ENCODE measurements at regions not wholly inside any gene's neighbourhood (a gene's known extent, or its start where the extent isn't known, plus 50 kb on each side); places are given as distances from the start of the nearest gene placed in this dataset.

DNA sequence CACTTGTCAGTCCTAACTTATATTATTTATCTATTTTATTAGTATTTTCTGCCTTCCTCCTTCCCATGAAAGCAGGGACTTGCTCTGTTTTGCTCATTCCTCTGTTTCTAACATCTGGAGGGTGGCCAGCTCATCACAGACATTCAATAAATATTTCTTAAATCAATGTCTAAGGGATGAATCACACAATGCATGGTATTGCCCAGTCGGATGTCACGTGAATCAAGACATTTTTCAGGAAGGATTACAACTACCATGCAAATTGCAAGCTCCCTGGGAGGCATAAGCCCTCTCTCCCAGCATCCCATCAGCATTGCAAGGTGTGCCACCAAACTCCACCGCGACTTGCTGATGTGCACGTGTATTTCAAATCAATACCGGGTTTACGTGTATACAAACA is 146.6 kb upstream of the RNF32 start:
- no peaks in the 10 kb centered on the region for H3K36me3 ChIP-seq (replicated peaks in 1 of 2; ENCODE audit: control insufficient read depth in 2 of 2, insufficient read depth in 2 of 2, low read length in 2 of 2)
- H2BK120ac ChIP-seq (ENCODE audit: low read depth, low read length), result no peak overlapping the region
- H3K14ac ChIP-seq (ENCODE audit: low read length), result no peak overlapping the region
- H3K79me1 ChIP-seq (ENCODE audit: low read depth, low read length), result no peaks in the 10 kb centered on the region
- no peak overlapping the region for H3K4me3 ChIP-seq (ENCODE audit: low read length in 2 of 2)
- H3K23ac ChIP-seq (ENCODE audit: low read depth, low read length, poor library complexity), result no peak overlapping the region
- WGBS, 2 donors (ENCODE audit: extremely low coverage in 2 of 2, insufficient read length in 2 of 2, insufficient replicate concordance in 1 of 2), result no CpG with 5 or more reads among the region's 7 CpGs
- H4K91ac ChIP-seq (ENCODE audit: low read depth, low read length, poor library complexity), result no peak overlapping the region
- H3K18ac ChIP-seq (ENCODE audit: low read length), result no peak overlapping the region
- no peak overlapping the region for H2BK5ac ChIP-seq (ENCODE audit: low read length)
- H3K9ac ChIP-seq (ENCODE audit: low read depth, low read length, poor library complexity), result no peak overlapping the region
- H3K9me3 ChIP-seq (replicated peaks in 1 of 2; ENCODE audit: control insufficient read depth in 2 of 2, insufficient read depth in 1 of 2, low read depth in 1 of 2, low read length in 2 of 2), result peaks cover 0 to 4% of the 10 kb centered on the region in 2 donors
- H3K4ac ChIP-seq (ENCODE audit: low read length), result no peak overlapping the region
- no peak overlapping the region for H2AK5ac ChIP-seq (ENCODE audit: low read depth, low read length)
- no peak overlapping the region for H2BK12ac ChIP-seq (ENCODE audit: low read length)
- peaks cover 0 to 1% of the 10 kb centered on the region in 2 donors for H3K4me1 ChIP-seq (ENCODE audit: control insufficient read depth in 2 of 2, insufficient read depth in 1 of 2, low read depth in 1 of 2, low read length in 2 of 2)
- H2AFZ ChIP-seq (ENCODE audit: low read length), result no peak overlapping the region
- no peak overlapping the region for H2BK15ac ChIP-seq (ENCODE audit: low read length)
- no peak for DNase-seq (ENCODE audit: low spot score)
- H3K27me3 ChIP-seq (ENCODE audit: control insufficient read depth in 3 of 3, insufficient read depth in 3 of 3, low read depth in 1 of 3, low read length in 3 of 3), result peaks cover 0 to 2% (median 0%) of the 10 kb centered on the region in 3 experiments
- no peak overlapping the region for H3K4me2 ChIP-seq (ENCODE audit: insufficient read depth, low read length, poor library complexity, severe bottlenecking)
- no peak overlapping the region for H3K27ac ChIP-seq (replicated peaks; ENCODE audit: low read length)
- no peak overlapping the region for H4K8ac ChIP-seq (ENCODE audit: low read depth, low read length)

DNA sequence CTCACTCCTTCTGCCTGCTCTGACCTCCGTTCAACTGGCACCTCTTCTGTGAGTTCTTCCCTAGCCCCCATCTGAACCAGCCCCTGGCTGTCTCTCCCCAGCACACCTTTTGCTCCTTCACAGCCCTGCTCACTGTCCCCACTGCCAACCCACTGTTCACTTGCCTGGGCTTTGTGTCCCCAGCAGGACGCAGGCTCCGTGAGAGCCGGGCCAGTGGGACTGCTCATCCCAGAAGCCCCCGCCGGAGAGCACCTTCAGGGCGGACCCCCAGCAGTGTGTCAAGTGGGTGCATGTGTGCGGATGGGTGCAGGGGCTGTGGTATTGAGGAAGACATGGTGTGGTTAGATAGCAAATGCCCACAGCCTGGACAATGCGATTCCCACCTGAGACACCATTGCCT is 148.4 kb upstream of the RNF32 start:
- no peaks in the 10 kb centered on the region for H3K79me1 ChIP-seq (ENCODE audit: low read depth, low read length)
- H3K14ac ChIP-seq (ENCODE audit: low read length), result peak overlapping the region; percentile 14
- no peak overlapping the region for H2AFZ ChIP-seq (ENCODE audit: low read length)
- peak overlapping the region; percentile 26 for H3K23ac ChIP-seq (ENCODE audit: low read depth, low read length, poor library complexity)
- H2BK5ac ChIP-seq (ENCODE audit: low read length), result no peak overlapping the region
- H3K27me3 ChIP-seq (ENCODE audit: control insufficient read depth in 3 of 3, insufficient read depth in 3 of 3, low read depth in 1 of 3, low read length in 3 of 3), result no peaks in the 10 kb centered on the region
- no peak overlapping the region for H4K91ac ChIP-seq (ENCODE audit: low read depth, low read length, poor library complexity)
- no peak for DNase-seq (ENCODE audit: low spot score)
- no peak overlapping the region for H3K4me3 ChIP-seq (ENCODE audit: low read length in 2 of 2)
- no peak overlapping the region for H4K8ac ChIP-seq (ENCODE audit: low read depth, low read length)
- H3K9ac ChIP-seq (ENCODE audit: low read depth, low read length, poor library complexity), result peak overlapping the region; percentile 24
- H3K9me3 ChIP-seq (replicated peaks in 1 of 2; ENCODE audit: control insufficient read depth in 2 of 2, insufficient read depth in 1 of 2, low read depth in 1 of 2, low read length in 2 of 2), result no peaks in the 10 kb centered on the region
- H3K4me2 ChIP-seq (ENCODE audit: insufficient read depth, low read length, poor library complexity, severe bottlenecking), result no peak overlapping the region
- H2BK120ac ChIP-seq (ENCODE audit: low read depth, low read length), result no peak overlapping the region
- H3K18ac ChIP-seq (ENCODE audit: low read length), result peak overlapping the region; percentile 49
- H3K36me3 ChIP-seq (replicated peaks in 1 of 2; ENCODE audit: control insufficient read depth in 2 of 2, insufficient read depth in 2 of 2, low read length in 2 of 2), result no peaks in the 10 kb centered on the region
- WGBS, 2 donors (ENCODE audit: extremely low coverage in 2 of 2, insufficient read length in 2 of 2, insufficient replicate concordance in 1 of 2), result no CpG with 5 or more reads among the region's 9 CpGs
- H2BK12ac ChIP-seq (ENCODE audit: low read length), result no peak overlapping the region
- H3K4me1 ChIP-seq (ENCODE audit: control insufficient read depth in 2 of 2, insufficient read depth in 1 of 2, low read depth in 1 of 2, low read length in 2 of 2), result no peaks in the 10 kb centered on the region
- H3K27ac ChIP-seq (replicated peaks; ENCODE audit: low read length), result no peak overlapping the region
- no peak overlapping the region for H3K4ac ChIP-seq (ENCODE audit: low read length)
- peak overlapping the region; percentile 4 for H2AK5ac ChIP-seq (ENCODE audit: low read depth, low read length)
- H2BK15ac ChIP-seq (ENCODE audit: low read length), result no peak overlapping the region

DNA sequence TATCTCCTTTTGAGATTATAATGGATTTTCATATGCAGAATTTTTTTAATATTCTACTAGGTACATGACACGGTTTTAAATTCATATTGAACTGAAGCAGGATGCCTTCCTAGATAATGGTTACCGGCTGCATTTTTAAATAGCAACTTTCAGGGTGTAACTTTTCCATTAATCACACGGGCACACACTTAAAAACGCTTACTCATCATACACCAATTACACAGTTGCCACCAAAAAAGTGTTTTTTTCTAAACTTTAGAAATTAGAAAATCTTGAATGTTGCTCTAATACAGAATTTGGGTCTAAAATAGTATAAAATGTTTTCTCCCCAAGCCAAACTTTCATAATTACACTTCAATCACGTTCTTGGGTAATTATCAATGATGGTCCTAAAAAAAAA is 149.1 kb upstream of the RNF32 start:
- Histone ChIP-seq H2AFZ (ENCODE audit: low read length) (no peak overlapping the region), H3K9me3 (replicated peaks in 1 of 2; ENCODE audit: control insufficient read depth in 2 of 2, insufficient read depth in 1 of 2, low read depth in 1 of 2, low read length in 2 of 2) (no peaks in the 10 kb centered on the region), H2AK5ac (ENCODE audit: low read depth, low read length) (no peak overlapping the region), H2BK5ac (ENCODE audit: low read length) (no peak overlapping the region), H3K14ac (ENCODE audit: low read length) (no peak overlapping the region), H4K8ac (ENCODE audit: low read depth, low read length) (no peak overlapping the region), H2BK120ac (ENCODE audit: low read depth, low read length) (no peak overlapping the region), H3K18ac (ENCODE audit: low read length) (no peak overlapping the region), H3K27me3 (ENCODE audit: control insufficient read depth in 3 of 3, insufficient read depth in 3 of 3, low read depth in 1 of 3, low read length in 3 of 3) (no peaks in the 10 kb centered on the region), H3K4me1 (ENCODE audit: control insufficient read depth in 2 of 2, insufficient read depth in 1 of 2, low read depth in 1 of 2, low read length in 2 of 2) (no peaks in the 10 kb centered on the region), H3K4ac (ENCODE audit: low read length) (no peak overlapping the region), H3K79me1 (ENCODE audit: low read depth, low read length) (no peaks in the 10 kb centered on the region), H2BK12ac (ENCODE audit: low read length) (no peak overlapping the region), H3K36me3 (replicated peaks in 1 of 2; ENCODE audit: control insufficient read depth in 2 of 2, insufficient read depth in 2 of 2, low read length in 2 of 2) (no peaks in the 10 kb centered on the region), H3K23ac (ENCODE audit: low read depth, low read length, poor library complexity) (no peak overlapping the region), H2BK15ac (ENCODE audit: low read length) (no peak overlapping the region), H3K27ac (replicated peaks; ENCODE audit: low read length) (no peak overlapping the region), H3K4me2 (ENCODE audit: insufficient read depth, low read length, poor library complexity, severe bottlenecking) (no peak overlapping the region), H4K91ac (ENCODE audit: low read depth, low read length, poor library complexity) (no peak overlapping the region), H3K9ac (ENCODE audit: low read depth, low read length, poor library complexity) (no peak overlapping the region), H3K4me3 (ENCODE audit: low read length in 2 of 2) (no peak overlapping the region)
- no CpG with 5 or more reads among the region's 5 CpGs for WGBS, 2 donors (ENCODE audit: extremely low coverage in 2 of 2, insufficient read length in 2 of 2, insufficient replicate concordance in 1 of 2)
- no peak for DNase-seq (ENCODE audit: low spot score)

DNA sequence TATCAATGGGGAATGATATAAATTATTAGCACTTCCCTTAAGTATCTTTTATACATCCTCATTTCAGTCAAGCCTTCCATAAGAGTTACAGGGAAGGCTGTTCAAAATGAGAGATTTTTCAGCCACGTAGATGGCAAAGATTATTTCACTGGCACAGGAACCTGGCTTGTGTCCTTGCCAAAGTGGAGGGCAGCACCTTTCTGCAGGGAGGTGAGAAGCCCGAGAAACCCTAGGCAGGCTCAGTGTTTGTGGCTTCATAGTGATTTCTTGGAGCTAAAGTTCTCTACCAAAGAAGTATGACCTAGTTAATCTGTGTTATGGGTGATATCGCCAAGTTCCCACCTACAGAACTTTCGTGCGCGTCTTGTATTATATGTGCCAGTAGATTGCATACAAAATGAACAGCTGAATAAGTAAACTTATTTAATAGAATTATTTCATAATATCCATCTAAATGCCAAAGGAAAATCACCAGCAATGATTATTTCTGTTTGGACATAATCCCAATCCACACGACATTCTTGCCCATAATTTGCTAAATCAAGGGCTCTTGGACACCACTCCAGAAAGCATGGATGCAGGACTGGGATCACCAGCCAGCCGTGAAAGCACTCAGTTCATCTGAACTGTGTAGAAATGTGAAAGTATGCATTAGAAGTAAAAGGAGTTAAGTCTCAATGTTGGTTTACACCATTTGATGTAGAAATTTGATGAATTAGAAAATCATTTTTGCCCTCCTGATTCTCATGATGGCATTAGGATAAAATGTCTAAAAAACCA is 150.4 kb upstream of the RNF32 start:
- H2BK5ac ChIP-seq (ENCODE audit: low read length), result no peak overlapping the region
- no peak overlapping the region for H3K23ac ChIP-seq (ENCODE audit: low read depth, low read length, poor library complexity)
- no CpG with 5 or more reads among the region's 8 CpGs for WGBS, 2 donors (ENCODE audit: extremely low coverage in 2 of 2, insufficient read length in 2 of 2, insufficient replicate concordance in 1 of 2)
- no peaks in the 10 kb centered on the region for H3K4me1 ChIP-seq (ENCODE audit: control insufficient read depth in 2 of 2, insufficient read depth in 1 of 2, low read depth in 1 of 2, low read length in 2 of 2)
- no peak overlapping the region for H2BK15ac ChIP-seq (ENCODE audit: low read length)
- H4K8ac ChIP-seq (ENCODE audit: low read depth, low read length), result no peak overlapping the region
- H2BK12ac ChIP-seq (ENCODE audit: low read length), result no peak overlapping the region
- H3K27me3 ChIP-seq (ENCODE audit: control insufficient read depth in 3 of 3, insufficient read depth in 3 of 3, low read depth in 1 of 3, low read length in 3 of 3), result no peaks in the 10 kb centered on the region
- no peak overlapping the region for H4K91ac ChIP-seq (ENCODE audit: low read depth, low read length, poor library complexity)
- no peak overlapping the region for H3K4me2 ChIP-seq (ENCODE audit: insufficient read depth, low read length, poor library complexity, severe bottlenecking)
- no peaks in the 10 kb centered on the region for H3K36me3 ChIP-seq (replicated peaks in 1 of 2; ENCODE audit: control insufficient read depth in 2 of 2, insufficient read depth in 2 of 2, low read length in 2 of 2)
- H3K9ac ChIP-seq (ENCODE audit: low read depth, low read length, poor library complexity), result no peak overlapping the region
- H2BK120ac ChIP-seq (ENCODE audit: low read depth, low read length), result no peak overlapping the region
- H3K79me1 ChIP-seq (ENCODE audit: low read depth, low read length), result no peaks in the 10 kb centered on the region
- H2AK5ac ChIP-seq (ENCODE audit: low read depth, low read length), result no peak overlapping the region
- no peak overlapping the region for H2AFZ ChIP-seq (ENCODE audit: low read length)
- DNase-seq (ENCODE audit: low spot score), result no peak
- H3K9me3 ChIP-seq (replicated peaks in 1 of 2; ENCODE audit: control insufficient read depth in 2 of 2, insufficient read depth in 1 of 2, low read depth in 1 of 2, low read length in 2 of 2), result no peaks in the 10 kb centered on the region
- no peak overlapping the region for H3K18ac ChIP-seq (ENCODE audit: low read length)
- H3K4ac ChIP-seq (ENCODE audit: low read length), result no peak overlapping the region
- H3K27ac ChIP-seq (replicated peaks; ENCODE audit: low read length), result no peak overlapping the region
- no peak overlapping the region for H3K4me3 ChIP-seq (ENCODE audit: low read length in 2 of 2)
- H3K14ac ChIP-seq (ENCODE audit: low read length), result no peak overlapping the region
